ENCODE measurements at regions not wholly inside any gene's neighbourhood (a gene's known extent, or its start where the extent isn't known, plus 50 kb on each side); places are given as distances from the start of the nearest gene placed in this dataset.

- no peak for DNase-seq (ENCODE audit: low spot score)
- no peak for TF ChIP-seq CTCF (IDR thresholded peaks at IDR 0.05; ENCODE audit: borderline replicate concordance, control extremely low read depth, extremely low read depth, insufficient read depth, missing control alignments)
- in situ Hi-C loops (cut with MboI; ENCODE audit: low sequenced_read_pairs, unreplicated experiment): no loop called here
Observed at GRCh38 chr1:188582911-188583532, 1754.3 kb downstream of the PLA2G4A start.

- in situ Hi-C loops (cut with MboI; ENCODE audit: low sequenced_read_pairs, unreplicated experiment): no loop called here
- TF ChIP-seq CTCF (IDR thresholded peaks at IDR 0.05; ENCODE audit: borderline replicate concordance, control extremely low read depth, extremely low read depth, insufficient read depth, missing control alignments): no peak
- DNase-seq (ENCODE audit: low spot score): no peak
Observed at GRCh38 chr1:188584119-188584518, 1755.4 kb downstream of the PLA2G4A start.

GRCh38 chr1:188590641-188591040 lies 1761.9 kb downstream of the PLA2G4A start:
- in situ Hi-C loops (cut with MboI; ENCODE audit: low sequenced_read_pairs, unreplicated experiment): no loop called here
- no peak for TF ChIP-seq CTCF (IDR thresholded peaks at IDR 0.05; ENCODE audit: borderline replicate concordance, control extremely low read depth, extremely low read depth, insufficient read depth, missing control alignments)
- DNase-seq (ENCODE audit: low spot score): no peak

GRCh38 chr1:188594542-188595235 lies 1765.9 kb downstream of the PLA2G4A start:
- no peak for TF ChIP-seq CTCF (IDR thresholded peaks at IDR 0.05; ENCODE audit: borderline replicate concordance, control extremely low read depth, extremely low read depth, insufficient read depth, missing control alignments)
- no peak for DNase-seq (ENCODE audit: low spot score)
- in situ Hi-C loops (cut with MboI; ENCODE audit: low sequenced_read_pairs, unreplicated experiment): no loop called here

- in situ Hi-C loops (cut with MboI; ENCODE audit: low sequenced_read_pairs, unreplicated experiment): no loop called here
- no peak for DNase-seq (ENCODE audit: low spot score)
- no peak for TF ChIP-seq CTCF (IDR thresholded peaks at IDR 0.05; ENCODE audit: borderline replicate concordance, control extremely low read depth, extremely low read depth, insufficient read depth, missing control alignments)
Observed at GRCh38 chr1:188599313-188599712, 1770.6 kb downstream of the PLA2G4A start.

GRCh38 chr1:188611432-188611831 lies 1782.7 kb downstream of the PLA2G4A start:
- in situ Hi-C loops (cut with MboI; ENCODE audit: low sequenced_read_pairs, unreplicated experiment): no loop called here

More at GRCh38 chr1:188611432-188611831, 1782.7 kb downstream of the PLA2G4A start:
- no peak for DNase-seq (ENCODE audit: low spot score)
- no peak for TF ChIP-seq CTCF (IDR thresholded peaks at IDR 0.05; ENCODE audit: borderline replicate concordance, control extremely low read depth, extremely low read depth, insufficient read depth, missing control alignments)

Measured in GM13976 (cell line).